HG02938 (cell line): ENCODE measurements at regions not wholly inside any gene's neighbourhood (a gene's known extent, or its start where the extent isn't known, plus 50 kb on each side); places are given as distances from the start of the nearest gene placed in this dataset.
A peak's percentile ranks its signal among the peaks of the same experiment; 100 is the strongest.

Source experiments
- ATAC-seq: cut with Tn5 transposase; IDR thresholded peaks from one replicate; pipeline ENCODE4 v1.9.1; 2021; ENCODE audit warnings: mild to moderate bottlenecking, moderate library complexity; ENCODE audit not compliant: unreplicated experiment

- ATAC-seq, result no peak
Measured at GRCh38 chr3:161555320-161555719, 58.7 kb downstream of the OTOL1 start.

GRCh38 chr3:161556533-161556932 is 59.9 kb downstream of the OTOL1 start:
- ATAC-seq, result no peak

DNA sequence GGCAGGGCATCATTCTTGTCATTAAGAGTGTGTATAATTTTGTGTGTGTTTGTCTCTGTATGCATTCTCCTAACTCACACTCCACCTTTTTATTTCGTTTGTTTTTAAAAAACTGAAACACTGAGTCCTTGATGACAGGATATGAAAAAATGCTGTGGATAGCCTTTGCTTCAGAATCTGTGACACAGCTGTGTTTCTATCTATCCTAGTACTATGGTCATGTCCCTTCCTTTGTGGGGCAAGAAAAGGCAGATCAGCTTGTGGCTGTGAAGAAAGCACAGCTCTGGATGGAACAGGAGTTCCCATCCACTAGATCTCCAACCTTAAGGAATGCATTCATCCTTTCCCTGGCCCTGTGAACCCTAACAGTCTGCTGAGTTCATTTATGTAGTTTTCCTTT is 60.3 kb downstream of the OTOL1 start:
- no peak for ATAC-seq

GRCh38 chr3:161557445-161558150 is 61.0 kb downstream of the OTOL1 start:
- no peak for ATAC-seq

GRCh38 chr3:161558236-161558635 is 61.6 kb downstream of the OTOL1 start:
- ATAC-seq, result no peak

- ATAC-seq, result peak; percentile 53
Measured at GRCh38 chr3:161559177-161559998, 62.8 kb downstream of the OTOL1 start.

- ATAC-seq, result no peak
Measured at GRCh38 chr3:161560008-161560637, 63.5 kb downstream of the OTOL1 start.

- ATAC-seq, result no peak
Measured at GRCh38 chr3:161567577-161568361, 71.2 kb downstream of the OTOL1 start.

GRCh38 chr3:161568671-161569070 is 72.1 kb downstream of the OTOL1 start:
- ATAC-seq, result no peak

DNA sequence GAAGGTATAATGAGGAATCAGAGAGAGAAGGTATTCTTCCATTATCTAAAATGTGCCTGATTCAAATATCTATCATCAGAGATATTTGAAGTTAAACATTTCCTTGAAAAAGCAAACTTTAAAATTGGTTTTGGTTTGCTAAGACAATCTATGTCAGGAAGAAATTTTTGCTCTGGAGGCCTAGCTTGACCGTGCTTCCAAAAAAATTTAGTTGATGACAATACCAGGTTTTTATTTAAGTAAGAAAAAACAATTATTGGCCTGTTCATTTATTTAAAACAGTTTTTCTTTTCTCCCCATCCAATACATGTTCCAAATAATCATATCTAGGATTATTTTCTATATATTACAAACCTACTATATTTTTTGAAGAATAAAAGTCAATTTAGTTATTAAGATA is 75.3 kb downstream of the OTOL1 start:
- ATAC-seq, result no peak

GRCh38 chr3:161573136-161573535 is 76.5 kb downstream of the OTOL1 start:
- no peak for ATAC-seq

GRCh38 chr3:161575901-161576300 is 79.3 kb downstream of the OTOL1 start:
- ATAC-seq, result no peak

GRCh38 chr3:161576311-161576710 is 79.7 kb downstream of the OTOL1 start:
- ATAC-seq, result no peak

GRCh38 chr3:161576714-161577510 is 80.3 kb downstream of the OTOL1 start:
- no peak for ATAC-seq

DNA sequence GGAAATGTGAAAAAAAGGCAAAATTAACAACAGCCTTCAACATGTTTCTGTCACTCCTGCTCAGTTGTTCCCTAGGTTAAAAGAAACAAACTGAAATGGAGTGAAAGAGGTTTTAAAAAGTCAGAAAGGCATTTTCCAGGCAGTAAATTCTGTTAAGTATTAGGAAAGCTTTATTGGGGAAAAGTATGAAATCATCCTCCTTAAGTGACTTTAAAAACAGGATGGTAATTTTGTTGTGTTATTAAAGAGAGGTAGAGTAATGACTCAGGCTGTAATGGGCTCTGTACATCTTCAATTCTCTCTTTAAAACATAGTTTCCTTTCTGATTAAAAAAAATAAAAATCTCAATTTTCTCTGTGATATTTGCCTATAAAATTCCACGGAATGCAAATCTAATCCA is 81.1 kb downstream of the OTOL1 start:
- no peak for ATAC-seq

- ATAC-seq, result no peak
Measured at GRCh38 chr3:161579395-161580126, 83.0 kb downstream of the OTOL1 start.

GRCh38 chr3:161585922-161586321 is 89.3 kb downstream of the OTOL1 start:
- no peak for ATAC-seq

- no peak for ATAC-seq
Measured at GRCh38 chr3:161586556-161587235, 90.1 kb downstream of the OTOL1 start.

- ATAC-seq, result no peak
Measured at GRCh38 chr3:161598639-161599038, 102.0 kb downstream of the OTOL1 start.
